ENCODE measurements at regions not wholly inside any gene's neighbourhood (a gene's known extent, or its start where the extent isn't known, plus 50 kb on each side); places are given as distances from the start of the nearest gene placed in this dataset.
A peak's percentile ranks its signal among the peaks of the same experiment; 100 is the strongest.
"Not testable (repeated sequence)": the region's sequence is repeated elsewhere in the genome, so short reads cannot be mapped to it uniquely, and the experiment has no call there.

- no peak for TF ChIP-seq CTCF (IDR thresholded peaks at IDR 0.05 in 4 of 5, conservative IDR thresholded peaks at IDR 0.05 in 1 of 5)
- no peak for TF ChIP-seq POLR2A (IDR thresholded peaks at IDR 0.05)
- DNase-seq, result peak in 1 of 2 donors; percentile 8
- H3K27me3 ChIP-seq, result no peaks in the 10 kb centered on the region
- intact Hi-C loops (cut with DNase I; ENCODE audit: low total_unique reads) (no loop called here), in situ Hi-C loops (cut with MboI; ENCODE audit: low sequenced_read_pairs in 4 of 4) (no loop called here)
- peaks cover 0 to 3% of the 10 kb centered on the region in 2 donors for H3K4me1 ChIP-seq
- no peak for ATAC-seq
- H3K36me3 ChIP-seq, result peaks cover 0 to 19% of the 10 kb centered on the region in 2 donors
- H3K9me3 ChIP-seq, result no peaks in the 10 kb centered on the region
- peak overlapping the region in 1 of 4 donors; percentile 76 for H3K27ac ChIP-seq
- no peak overlapping the region for H3K4me3 ChIP-seq
Observed at GRCh38 chr7:67361150-67361549, 364.5 kb downstream of the TYW1 start.

- Histone ChIP-seq H3K27ac (peak overlapping the region; percentile 26 to 61 (median 52)), H3K27me3 (no peaks in the 10 kb centered on the region), H3K36me3 (peaks cover 0 to 4% of the 10 kb centered on the region in 2 donors), H3K9me3 (no peaks in the 10 kb centered on the region), H3K4me1 (no peaks in the 10 kb centered on the region), H3K4me3 (peak overlapping the region in 1 of 4 donors; percentile 6)
- DNase-seq (peak in 1 of 2 donors; percentile 68), ATAC-seq (peak in 1 of 2 donors; percentile 6)
- TF ChIP-seq POLR2A (IDR thresholded peaks at IDR 0.05), result peak in 1 of 2 donors; percentile 38
- no peak for TF ChIP-seq CTCF (IDR thresholded peaks at IDR 0.05 in 4 of 5, conservative IDR thresholded peaks at IDR 0.05 in 1 of 5)
- in situ Hi-C loops (cut with MboI; ENCODE audit: low sequenced_read_pairs in 4 of 4) (no loop called here), intact Hi-C loops (cut with DNase I; ENCODE audit: low total_unique reads) (no loop called here)
Observed at GRCh38 chr7:67364441-67365017, 367.9 kb downstream of the TYW1 start.

- TF ChIP-seq CTCF (IDR thresholded peaks at IDR 0.05 in 4 of 5, conservative IDR thresholded peaks at IDR 0.05 in 1 of 5) (peak; percentile 64 to 84 (median 79)), POLR2A (IDR thresholded peaks at IDR 0.05) (no peak)
Observed at GRCh38 chr7:67371429-67372305, 375.0 kb downstream of the TYW1 start.

GRCh38 chr7:67373389-67373788 is 376.8 kb downstream of the TYW1 start:
- DNase-seq; H3K27ac ChIP-seq; in situ Hi-C loops (cut with MboI; ENCODE audit: low sequenced_read_pairs in 4 of 4); H3K4me1 ChIP-seq; intact Hi-C loops (cut with DNase I; ENCODE audit: low total_unique reads); H3K4me3 ChIP-seq; H3K36me3 ChIP-seq; H3K27me3 ChIP-seq; H3K9me3 ChIP-seq; ATAC-seq: not testable (repeated sequence)

More at GRCh38 chr7:67371429-67372305, 375.0 kb downstream of the TYW1 start:
- Histone ChIP-seq H3K27ac (no peak overlapping the region), H3K36me3 (no peaks in the 10 kb centered on the region), H3K27me3 (no peaks in the 10 kb centered on the region), H3K9me3 (no peaks in the 10 kb centered on the region), H3K4me3 (no peak overlapping the region), H3K4me1 (no peaks in the 10 kb centered on the region)
- in situ Hi-C loops (cut with MboI; ENCODE audit: low sequenced_read_pairs in 4 of 4) (no loop called here), intact Hi-C loops (cut with DNase I; ENCODE audit: low total_unique reads) (no loop called here)
- ATAC-seq (peak; percentile 72 to 74), DNase-seq (peak; percentile 30 to 54)

- DNase-seq (no peak), ATAC-seq (no peak)
- Histone ChIP-seq H3K9me3 (no peaks in the 10 kb centered on the region), H3K4me3 (no peak overlapping the region), H3K36me3 (no peaks in the 10 kb centered on the region), H3K27me3 (no peaks in the 10 kb centered on the region), H3K4me1 (no peaks in the 10 kb centered on the region), H3K27ac (no peak overlapping the region)
- TF ChIP-seq POLR2A (IDR thresholded peaks at IDR 0.05) (no peak), CTCF (IDR thresholded peaks at IDR 0.05 in 4 of 5, conservative IDR thresholded peaks at IDR 0.05 in 1 of 5) (no peak)
- in situ Hi-C loops (cut with MboI; ENCODE audit: low sequenced_read_pairs in 4 of 4) (no loop called here), intact Hi-C loops (cut with DNase I; ENCODE audit: low total_unique reads) (no loop called here)
Observed at GRCh38 chr7:67375427-67375826, 378.8 kb downstream of the TYW1 start.

All from gastrocnemius medialis (tissue), 4 donors.